Activated T-cell treated with anti-CD3 and anti-CD28 coated beads for 24 hours (primary cell): ENCODE measurements at regions not wholly inside any gene's neighbourhood (a gene's known extent, or its start where the extent isn't known, plus 50 kb on each side); places are given as distances from the start of the nearest gene placed in this dataset.
"Not testable (repeated sequence)": the region's sequence is repeated elsewhere in the genome, so short reads cannot be mapped to it uniquely, and the experiment has no call there.

Experiments
- DNase-seq: peaks from one replicate; pipeline ENCODE4 v3.0.0-alpha.2; 2020; ENCODE audit warnings: low read depth

DNA sequence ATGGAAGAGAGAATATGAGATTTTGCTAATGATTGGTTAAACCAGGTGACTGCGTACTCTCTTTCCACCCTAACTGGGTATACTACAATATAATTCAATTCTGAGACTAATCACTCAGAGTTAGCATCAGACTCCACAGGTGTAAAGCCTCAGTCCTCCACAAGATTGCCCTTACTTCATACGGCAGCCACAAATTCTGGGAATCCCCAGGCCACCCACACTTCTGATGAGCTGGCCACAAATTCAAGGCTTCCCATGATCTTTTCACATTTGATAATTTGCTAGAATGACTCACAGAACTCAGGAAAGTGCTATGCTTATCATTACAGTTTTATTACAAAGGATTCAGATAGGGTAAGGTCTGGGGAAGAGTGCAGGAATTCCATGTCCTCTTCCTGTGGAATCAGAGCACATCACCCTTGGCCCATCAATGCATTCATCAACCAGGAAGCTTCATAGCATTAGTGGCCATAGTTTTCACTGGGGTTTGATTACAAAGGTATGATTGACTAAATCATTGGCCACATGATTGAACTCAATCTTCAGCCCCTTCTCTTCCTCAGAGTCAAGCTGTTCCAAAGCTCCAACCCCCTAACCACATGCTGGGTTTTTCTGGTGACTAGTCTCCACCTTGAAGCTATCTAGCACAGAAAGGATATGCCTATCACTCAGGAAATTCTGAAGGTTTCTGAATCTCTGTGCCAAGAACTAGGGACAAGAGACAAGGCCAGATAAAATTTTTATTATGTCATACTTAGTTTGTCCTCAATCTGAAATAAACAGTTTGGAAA, 131.7 kb downstream of the HHIPL2 start:
- no peak for DNase-seq

DNA sequence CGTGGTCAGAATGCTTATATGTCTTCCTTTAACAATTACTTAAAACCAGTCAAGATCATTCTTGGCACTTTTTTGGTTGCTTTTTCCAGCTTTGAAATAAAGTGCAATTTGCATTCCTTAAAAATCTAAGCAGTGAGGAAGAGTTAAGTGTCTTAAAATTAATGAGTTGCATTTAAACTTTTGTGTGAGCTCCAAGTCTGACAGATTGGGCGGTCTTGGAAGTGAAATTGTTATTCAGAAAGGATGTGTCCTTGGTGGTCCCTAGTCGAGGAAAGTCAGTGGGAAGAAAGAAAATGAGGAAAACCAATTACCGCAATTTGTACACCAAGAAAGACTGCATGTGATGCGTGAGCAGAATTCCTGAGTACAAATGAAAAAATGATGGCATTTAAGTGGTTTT, 132.5 kb downstream of the HHIPL2 start:
- DNase-seq: no peak

DNA sequence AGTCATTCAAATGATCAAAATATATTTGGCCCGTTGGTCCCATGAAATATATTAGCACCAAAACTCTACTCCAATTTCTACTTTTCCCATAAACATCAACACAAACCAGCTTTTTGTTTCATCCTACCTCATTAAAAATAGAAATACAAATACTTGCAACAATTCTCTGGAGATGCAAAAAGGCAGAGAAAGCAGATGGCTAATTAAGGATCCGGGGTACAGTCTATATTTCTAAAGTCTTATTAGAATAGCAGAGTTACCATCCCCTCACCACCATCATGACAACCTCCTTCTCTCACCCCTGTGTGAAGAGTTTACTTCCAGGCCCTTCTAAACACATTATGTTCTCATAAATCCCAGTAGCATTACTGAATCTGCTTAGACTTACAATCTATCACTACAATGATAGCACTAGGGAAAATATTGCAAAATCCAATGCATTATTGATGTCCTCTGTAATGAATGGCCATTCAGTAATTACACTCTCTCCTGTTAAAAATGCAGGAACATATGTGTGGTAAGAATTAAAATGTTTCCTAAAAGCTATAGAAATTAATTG, 133.8 kb downstream of the HHIPL2 start:
- DNase-seq: no peak

DNA sequence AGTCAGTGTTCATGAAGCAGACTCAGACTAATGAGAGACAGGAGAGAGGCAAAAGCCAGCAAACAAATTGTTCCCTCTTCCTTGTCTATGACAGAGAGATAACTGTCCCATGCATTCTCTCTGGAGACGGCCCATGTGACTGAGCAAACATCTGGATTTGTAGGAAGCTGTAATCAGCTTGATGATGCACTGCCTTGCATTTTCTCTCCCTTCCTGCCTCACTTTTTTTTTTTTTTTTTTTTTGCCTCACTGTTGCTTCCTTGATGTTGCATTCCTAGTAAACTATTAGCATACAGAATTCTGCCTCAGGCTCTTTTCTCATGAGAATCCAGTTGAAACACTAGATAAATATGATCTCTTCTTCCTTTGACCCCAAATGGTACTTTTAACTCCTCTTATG, 134.5 kb downstream of the HHIPL2 start:
- no peak for DNase-seq

DNA sequence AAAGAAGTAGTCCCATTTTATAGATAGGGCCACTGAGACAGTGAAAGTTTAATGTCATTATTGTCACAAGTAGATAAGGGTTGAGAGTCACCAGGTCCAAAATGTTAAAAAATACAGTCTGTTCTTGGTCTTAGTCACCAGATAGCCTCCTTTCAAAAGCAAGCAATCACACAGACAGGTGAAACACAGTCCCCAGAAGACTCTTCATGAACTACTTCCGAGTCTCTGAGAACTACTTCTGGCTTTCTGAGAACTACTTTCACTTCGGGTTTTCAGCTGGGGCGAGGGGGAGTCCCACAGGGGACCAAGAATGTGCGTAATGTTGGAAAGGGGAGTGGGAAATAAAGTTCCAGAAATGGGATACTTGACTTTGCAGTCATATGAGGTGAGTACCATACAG, 143.2 kb downstream of the HHIPL2 start:
- no peak for DNase-seq

DNA sequence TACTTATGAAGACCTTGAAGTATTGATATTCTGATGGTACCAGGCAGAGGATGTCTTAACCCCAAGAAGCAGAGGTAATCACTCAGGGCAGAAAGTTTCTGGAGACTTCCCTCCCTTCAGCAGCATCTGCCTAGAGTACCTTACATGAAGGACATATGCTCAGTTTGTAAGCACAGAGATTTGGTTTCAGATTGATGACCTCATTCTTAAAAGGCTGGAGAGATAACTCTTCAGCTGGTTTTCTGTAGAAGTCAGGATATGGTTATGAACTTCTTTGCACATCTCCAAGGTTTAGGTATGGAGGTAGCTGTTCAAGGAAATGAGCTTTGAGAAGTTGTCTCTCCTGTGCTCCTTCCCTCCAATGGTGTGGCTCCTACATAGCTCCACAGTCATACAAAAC, 148.7 kb downstream of the HHIPL2 start:
- no peak for DNase-seq

DNA sequence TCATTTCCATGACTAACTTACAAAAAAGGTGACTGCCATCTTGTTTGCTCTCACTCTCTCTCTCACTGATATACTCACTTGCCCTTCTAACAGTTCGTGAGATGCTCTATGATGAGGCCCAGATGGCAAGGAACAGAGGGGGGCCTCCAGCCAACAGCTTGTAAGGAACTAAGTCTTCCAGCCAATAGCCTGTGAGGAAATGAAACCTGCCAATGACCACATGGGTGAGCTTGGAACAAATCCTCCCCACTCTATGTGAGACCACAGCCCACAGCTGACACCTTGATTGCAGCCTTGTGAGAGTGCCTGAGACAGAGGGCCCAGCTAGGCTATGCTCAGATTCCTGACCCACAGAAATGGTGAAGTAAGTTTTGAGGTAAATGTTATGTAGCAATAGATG, 153.7 kb downstream of the HHIPL2 start:
- DNase-seq: no peak

DNA sequence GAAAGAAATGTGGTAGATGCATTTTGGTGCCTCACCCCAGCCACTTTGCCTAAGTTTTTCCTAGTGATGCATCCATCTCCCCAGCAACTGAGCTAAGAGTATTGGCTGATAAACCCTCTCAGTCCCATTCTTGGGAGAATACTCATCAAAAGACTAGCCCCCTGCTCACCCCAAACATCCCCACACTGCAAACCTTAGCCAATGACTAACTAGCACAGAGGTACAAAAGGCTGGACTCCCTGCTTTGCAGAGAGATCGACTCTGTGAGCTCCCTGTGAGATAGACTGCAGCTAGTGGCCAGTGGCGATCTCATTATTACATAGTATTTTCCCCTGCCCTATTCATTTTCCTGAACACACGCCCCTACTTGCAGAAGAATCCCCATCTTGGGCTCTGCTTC, 155.3 kb downstream of the HHIPL2 start:
- DNase-seq: no peak

DNA sequence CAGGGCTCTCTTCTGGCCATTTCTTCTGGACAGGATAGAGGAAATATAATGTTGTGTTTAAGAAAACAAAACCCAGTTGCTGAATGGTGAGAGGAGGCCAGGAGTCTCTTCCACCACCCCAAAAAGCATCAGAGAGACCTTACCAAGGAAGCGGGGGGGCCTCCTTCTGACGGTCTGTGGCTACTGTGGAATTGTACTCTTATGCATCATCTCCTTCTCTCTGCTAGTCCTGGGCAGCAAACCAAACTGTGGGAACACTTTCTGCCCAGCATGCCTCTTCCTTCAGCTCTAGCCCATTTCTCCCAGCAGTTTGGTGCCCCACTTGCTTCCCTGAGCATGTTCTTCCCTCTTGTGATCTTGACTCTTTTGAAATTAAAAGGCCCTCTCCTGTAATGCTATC, 157.7 kb downstream of the HHIPL2 start:
- no peak for DNase-seq

DNA sequence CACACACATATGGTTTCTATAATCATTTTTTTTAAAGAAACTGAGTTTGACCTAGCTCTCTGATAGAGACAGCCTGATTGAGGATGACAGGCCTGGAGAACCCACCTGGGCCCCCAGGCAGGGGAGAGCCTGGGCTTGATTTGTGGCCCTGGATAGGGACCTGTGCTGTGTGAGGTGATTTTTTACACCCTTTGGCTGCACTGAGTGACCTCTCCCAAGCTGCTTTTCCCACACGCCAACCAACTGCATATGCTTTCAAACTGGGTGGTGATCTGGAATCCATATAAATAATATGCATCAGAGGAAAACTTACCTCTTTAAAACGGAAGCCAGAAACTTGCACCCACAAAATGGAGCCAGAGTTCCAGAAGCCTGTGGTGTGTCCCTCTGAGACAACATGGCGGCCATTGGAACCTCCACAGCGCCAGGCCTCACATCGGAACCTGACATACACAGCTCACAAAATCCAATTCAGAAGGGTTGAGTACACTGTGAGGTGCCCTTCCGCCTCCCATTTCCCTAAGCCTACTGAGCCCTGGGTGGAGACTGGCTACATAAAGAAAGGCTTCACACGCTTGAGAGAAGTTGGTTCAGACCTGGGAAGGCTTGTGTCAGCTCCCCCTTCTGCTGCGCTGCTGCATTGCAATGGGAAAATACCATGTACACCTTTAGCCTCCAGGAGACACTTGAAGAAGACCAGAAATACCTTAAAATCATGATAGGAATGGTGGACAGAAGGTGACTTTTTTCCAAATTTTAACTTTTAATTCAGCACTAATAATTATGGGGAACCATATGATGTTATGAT, 160.7 kb downstream of the HHIPL2 start:
- DNase-seq: no peak

DNA sequence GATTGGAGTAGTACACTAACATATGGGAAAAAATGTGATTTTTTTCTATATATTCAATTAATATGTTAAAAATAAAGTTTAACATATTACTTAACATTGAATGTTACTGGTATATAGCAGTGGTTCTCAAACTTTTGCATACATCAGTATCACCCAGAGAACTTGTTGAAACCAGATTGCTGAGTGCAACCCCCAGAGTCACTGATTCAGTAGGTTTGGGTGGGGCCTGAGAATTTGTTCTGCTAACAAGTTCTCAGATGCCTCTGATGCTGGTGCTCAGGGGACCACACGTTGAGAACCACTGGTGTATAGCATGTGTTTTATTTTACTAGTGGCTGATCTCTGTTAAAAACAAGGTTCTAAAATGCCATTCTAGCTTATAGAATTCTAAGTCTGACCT, 161.9 kb downstream of the HHIPL2 start:
- no peak for DNase-seq

DNA sequence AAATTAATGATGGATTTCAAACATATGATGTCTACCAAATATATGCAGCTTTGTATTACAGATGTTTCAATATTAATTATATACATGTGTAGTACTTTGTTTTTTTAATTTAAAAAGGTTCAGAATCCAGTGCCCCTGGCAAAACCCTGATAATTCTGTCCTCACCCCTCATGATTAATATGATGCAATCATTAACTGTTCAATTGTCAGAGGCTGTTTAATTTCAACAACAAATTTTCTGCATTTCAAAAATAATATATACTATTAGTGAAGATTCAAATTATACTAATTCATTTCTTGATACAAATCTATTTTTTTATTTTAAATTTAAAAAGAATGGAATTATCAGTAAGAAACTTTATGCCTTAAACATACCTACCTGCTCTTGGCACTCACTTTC, 162.6 kb downstream of the HHIPL2 start:
- no peak for DNase-seq

DNA sequence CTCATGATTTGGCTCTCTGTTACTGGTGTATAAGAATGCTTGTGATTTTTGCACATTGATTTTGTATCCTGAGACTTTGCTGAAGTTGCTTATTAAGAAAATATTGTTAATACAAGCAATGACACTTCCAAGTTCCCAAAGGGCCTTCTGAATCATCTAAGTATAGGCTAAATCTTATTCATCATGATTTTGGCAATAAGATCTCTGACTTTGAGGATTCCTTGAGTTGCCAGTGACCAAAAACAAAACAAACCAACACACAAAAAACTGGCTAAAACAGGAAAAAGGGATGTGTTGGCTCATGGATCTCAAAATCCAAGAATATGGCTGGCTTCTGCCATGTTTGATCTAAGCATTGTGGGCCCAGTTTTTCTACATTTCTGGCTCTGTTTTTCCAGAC, 163.4 kb downstream of the HHIPL2 start:
- DNase-seq: no peak

DNA sequence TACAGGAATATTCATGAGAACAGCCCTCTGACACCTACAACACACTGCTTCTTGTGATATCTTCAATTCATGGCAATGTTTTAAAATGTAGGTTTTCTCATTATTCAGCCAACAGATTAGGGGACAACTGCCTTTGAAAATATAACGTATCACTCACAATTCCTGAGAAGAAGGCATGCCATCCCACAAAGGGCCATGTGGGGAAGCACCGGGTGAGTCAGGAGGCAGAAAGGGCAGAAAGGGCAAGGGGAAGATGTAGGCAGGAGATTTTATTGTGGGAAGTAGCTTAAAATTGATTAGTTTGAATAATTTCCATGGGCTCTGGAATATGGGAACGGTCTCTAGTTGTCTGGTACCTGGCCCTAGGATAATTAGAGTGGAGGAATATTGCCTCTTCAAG, 165.7 kb downstream of the HHIPL2 start:
- no peak for DNase-seq

DNA sequence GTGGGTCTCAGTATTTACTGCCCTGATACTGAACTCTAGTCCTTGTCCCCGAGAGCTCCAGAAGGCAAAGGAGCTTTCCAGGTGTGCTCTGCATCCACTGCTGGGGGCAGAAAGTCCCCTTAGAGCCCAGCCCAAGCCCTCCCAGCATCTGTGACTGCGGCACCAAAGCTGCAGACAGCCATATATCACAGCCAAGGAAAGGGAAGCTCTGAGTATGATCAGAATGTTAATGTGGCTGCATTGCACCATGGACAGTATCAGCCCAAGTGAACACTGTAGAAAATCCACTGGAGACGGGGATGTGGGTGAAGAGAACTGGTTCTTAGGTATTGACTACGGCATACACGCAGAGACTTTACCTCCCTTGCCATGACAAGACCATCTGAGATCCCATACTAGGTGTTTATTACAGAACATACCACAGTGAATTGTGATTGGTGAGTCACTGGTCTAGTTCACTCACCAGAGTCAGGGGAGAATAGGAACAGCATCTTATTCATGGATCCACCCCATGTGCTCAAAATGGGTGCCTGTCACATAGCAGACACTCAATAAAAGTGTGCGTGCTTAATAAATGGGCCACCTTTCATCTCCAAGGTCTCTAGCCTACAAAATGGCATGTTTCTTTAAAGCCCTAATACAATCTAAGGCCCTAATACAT, 170.3 kb downstream of the HHIPL2 start:
- DNase-seq: no peak

DNA sequence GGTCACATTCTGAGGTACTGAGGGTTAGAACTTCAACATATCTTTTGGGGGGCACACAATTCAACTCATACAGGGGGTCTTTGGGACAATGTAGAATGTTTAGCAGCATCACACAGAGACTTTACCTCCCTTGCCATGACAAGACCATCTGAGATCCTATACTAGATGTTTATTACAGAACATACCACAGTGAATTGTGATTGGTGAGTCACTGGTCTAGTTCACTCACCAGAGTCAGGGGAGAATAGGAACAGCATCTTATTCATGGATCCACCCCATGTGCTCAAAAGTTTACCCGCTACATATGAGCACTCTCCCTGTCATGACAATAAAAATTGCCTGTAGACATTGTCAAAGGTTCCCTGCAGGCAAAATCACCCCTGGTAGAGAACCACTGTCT, 171.1 kb downstream of the HHIPL2 start:
- not testable (repeated sequence) for DNase-seq

DNA sequence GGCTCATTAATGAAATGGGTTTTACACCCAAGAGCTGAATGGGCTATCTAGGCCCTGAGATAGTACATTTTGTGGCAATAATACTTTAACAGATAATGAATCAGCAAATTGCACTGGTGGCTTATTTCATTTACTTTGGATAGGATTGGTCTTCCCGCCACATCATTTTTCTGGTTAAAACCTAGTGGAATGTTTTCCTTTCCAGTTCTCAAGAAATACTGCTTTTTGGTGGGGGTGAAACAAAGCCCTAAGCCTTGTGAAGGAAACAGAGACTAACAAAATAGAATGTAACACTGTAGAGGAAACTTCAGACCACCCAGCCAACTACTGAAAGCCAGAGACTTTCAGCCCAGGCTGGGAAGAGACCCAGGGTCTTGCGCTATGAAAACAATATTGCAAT, 172.2 kb downstream of the HHIPL2 start:
- DNase-seq: no peak

DNA sequence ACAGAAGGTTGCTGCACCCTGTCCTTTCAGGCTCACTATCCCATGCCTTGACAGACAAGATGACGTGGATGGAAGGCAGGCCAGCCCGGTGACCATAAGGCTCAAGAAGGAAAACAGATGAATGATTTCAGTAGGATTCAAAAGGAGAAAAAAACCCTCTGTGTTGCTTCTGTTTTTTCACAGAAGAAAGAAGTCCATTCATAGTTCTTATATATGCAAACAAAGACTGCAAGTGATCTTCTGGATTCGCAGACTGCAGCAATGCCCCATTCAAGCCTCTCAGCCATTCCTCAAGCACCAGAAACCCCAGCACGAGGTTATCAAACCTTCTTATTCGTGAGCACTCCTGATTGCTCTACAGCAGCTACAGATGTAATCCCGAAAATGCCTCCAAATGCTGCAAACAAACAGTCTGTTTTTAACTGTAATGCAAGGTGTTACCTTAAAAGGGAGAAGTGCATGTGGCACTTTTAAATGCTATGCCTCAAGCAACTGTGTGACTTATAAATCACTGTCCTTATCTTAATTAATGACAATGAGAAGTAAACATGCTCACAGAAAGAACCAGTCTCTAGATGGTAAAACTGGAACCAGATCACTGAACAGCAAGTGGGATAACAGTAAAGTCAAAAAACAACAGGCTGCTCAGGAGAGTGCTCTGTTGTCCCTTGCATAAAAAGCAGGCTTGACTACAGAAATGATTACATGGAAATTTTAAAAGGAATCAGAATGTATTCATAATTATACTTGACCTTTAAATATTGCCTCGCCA, 173.9 kb downstream of the HHIPL2 start:
- DNase-seq: no peak

DNA sequence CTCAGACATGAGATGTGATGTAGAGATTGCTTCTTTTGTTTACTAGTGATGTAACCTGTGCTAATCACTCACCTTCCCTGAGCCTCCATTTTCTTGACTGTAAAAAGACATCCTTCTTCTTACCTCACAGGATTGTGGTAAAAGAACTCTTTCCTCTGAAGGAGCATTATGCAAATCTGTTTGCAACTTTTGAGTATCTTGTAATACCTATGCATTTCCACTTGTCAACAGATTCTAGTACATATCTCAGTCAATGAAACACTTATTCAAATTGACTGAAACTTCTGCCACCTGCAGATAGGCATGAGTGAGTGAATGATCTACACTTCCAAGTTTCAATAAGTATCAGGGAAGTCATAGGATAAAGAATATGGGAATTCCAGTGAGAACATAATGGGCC, 174.7 kb downstream of the HHIPL2 start:
- no peak for DNase-seq

DNA sequence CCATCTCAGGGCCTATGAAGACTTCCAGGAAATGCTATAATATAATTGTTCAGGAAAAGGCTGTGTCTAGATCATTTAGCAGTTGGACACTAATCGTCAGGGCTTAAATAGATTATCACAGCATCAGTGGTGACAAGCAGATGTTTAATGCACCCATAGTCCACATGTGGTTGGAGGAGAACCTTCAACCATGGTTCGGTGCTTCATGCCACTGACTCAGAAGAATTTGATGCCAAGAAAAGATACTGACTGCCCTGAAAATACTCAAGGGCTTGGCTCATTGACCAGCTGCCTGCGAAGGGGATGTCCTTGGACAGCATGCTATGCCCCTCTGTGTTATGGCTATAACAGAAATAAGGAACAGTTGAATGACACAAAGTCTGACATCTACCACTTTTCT, 175.7 kb downstream of the HHIPL2 start:
- DNase-seq: no peak

DNA sequence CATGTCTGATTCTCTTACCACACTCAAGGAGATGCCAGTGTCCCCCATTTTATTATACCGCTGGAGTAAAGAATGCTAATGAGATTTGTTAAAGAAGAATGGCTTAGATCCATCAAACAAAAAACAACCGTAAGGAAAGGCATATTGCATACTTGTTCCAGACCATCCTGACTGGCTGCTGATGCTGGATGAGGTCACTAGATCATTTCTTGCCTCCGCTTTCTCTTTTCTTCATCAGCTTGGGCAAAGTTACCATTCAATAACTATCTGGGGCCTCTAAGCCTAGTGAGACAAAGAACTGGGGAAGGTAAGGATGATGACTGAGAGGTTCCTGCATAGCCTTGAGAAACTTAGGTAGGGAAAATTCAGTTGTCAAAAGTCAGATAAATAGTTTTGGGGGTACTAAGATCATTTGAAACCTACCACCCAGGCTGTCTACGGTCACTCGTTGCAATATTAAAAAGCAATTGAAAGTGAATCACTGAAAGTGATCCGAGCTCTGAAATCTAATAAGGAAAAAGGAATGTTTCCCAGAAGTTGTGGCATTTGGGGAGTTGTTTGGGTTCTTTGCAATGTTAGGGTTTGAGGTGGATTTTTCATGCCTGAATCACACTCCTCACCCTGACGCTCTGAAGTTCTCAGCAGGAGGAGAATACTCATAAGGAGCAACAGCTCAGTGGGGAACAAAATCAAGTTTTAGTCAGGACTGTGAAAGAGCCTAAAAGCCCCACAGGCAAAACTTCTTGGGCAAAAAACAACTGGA, 176.8 kb downstream of the HHIPL2 start:
- no peak for DNase-seq
